Smooth muscle cell (in vitro differentiated cells): ENCODE measurements at regions not wholly inside any gene's neighbourhood (a gene's known extent, or its start where the extent isn't known, plus 50 kb on each side); places are given as distances from the start of the nearest gene placed in this dataset.

Experiments
- DNase-seq: peaks from one replicate; lab custom pipeline; 2025; ENCODE audit not compliant: unreplicated experiment; lab: John Stamatoyannopoulos, UW
- H2AFZ ChIP-seq: fragments of 200-600 bp; sonication (generic); 2 replicates; pipeline ENCODE4 v1.6.0; 2016; ENCODE audit warnings: antibody characterized with exemption, low read depth, mild to moderate bottlenecking
- H3F3A ChIP-seq: fragments of 200-600 bp; sonication (generic); 2 replicates; pipeline ENCODE4 v1.6.0; 2017; ENCODE audit warnings: antibody characterized with exemption, low read depth
- H3K27ac ChIP-seq: fragments of 200-600 bp; sonication (generic); 2 replicates; pipeline ENCODE4 v1.5.1; 2016; ENCODE audit warnings: low read depth, mild to moderate bottlenecking
- H3K27me3 ChIP-seq: fragments of 200-600 bp; sonication (generic); 2 replicates; pipeline ENCODE4 v1.6.1; 2016; ENCODE audit warnings: low read depth, mild to moderate bottlenecking
- H3K36me3 ChIP-seq: fragments of 200-600 bp; sonication (generic); 2 replicates; pipeline ENCODE4 v1.5.1; 2016; ENCODE audit warnings: low read depth
- H3K4me1 ChIP-seq: fragments of 200-600 bp; sonication (generic); 2 replicates; pipeline ENCODE4 v1.5.1; 2016; ENCODE audit warnings: low read depth
- H3K4me2 ChIP-seq: fragments of 200-600 bp; sonication (generic); 2 replicates; pipeline ENCODE4 v1.6.0; 2016; ENCODE audit warnings: mild to moderate bottlenecking
- H3K4me3 ChIP-seq: fragments of 200-600 bp; sonication (generic); 2 replicates; pipeline ENCODE4 v1.5.1; 2016; ENCODE audit warnings: mild to moderate bottlenecking
- H3K79me2 ChIP-seq: fragments of 200-600 bp; sonication (generic); 2 replicates; pipeline ENCODE4 v1.6.0; 2016; ENCODE audit warnings: low read depth, mild to moderate bottlenecking
- H3K9ac ChIP-seq: fragments of 200-600 bp; sonication (generic); 2 replicates; pipeline ENCODE4 v1.6.0; 2016; ENCODE audit warnings: low read depth
- H3K9me3 ChIP-seq: fragments of 200-600 bp; sonication (generic); replicated peaks from 2 replicates; pipeline ENCODE4 v1.5.1; 2016; ENCODE audit warnings: low read depth
- H4K20me1 ChIP-seq: fragments of 200-600 bp; sonication (generic); 2 replicates; pipeline ENCODE4 v1.6.0; 2016; ENCODE audit warnings: low read depth
- WGBS: methylation state at CpG from one replicate; pipeline ENCODE4 v1.1.7; 2016; ENCODE audit warnings: low lambda C conversion rate; 5-methylcytosine and 5-hydroxymethylcytosine counted together
- TF ChIP-seq, protein P1 (sequence below): fragments of 200-600 bp; sonication (generic); IDR thresholded peaks from 2 replicates; pipeline ENCODE4 v1.5.1; 2017; ENCODE audit warnings: borderline replicate concordance, mild to moderate bottlenecking, antibody characterized with exemption; ENCODE audit not compliant: insufficient read depth, poor library complexity, severe bottlenecking

DNA sequence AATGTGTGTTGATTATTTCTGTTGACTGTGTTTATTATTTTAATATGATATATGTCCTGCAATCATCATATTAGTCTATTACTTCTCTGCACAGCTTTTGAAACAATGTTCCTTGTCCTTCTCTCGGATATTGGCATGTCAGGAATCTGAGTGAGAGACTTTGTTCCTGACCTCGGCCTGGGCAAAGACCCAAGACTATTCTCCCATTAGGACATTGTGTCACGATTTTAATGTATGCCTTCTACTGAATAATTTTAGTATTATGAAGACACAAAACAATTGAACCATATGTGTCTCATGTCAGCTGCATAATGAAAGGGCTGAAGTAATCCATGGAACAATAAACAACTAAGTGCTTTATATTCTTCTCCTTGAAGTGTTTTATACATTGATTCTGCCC lies 580.8 kb upstream of the TENM3 start:
- H3K4me1 ChIP-seq, result no peaks in the 10 kb centered on the region
- 72% methylated on average over 3 of the region's 3 CpGs for WGBS
- no peak overlapping the region for H3K9ac ChIP-seq
- H3F3A ChIP-seq, result no peaks in the 10 kb centered on the region
- no peaks in the 10 kb centered on the region for H4K20me1 ChIP-seq
- H3K9me3 ChIP-seq, result no peaks in the 10 kb centered on the region
- no peak overlapping the region for H2AFZ ChIP-seq
- H3K27me3 ChIP-seq, result no peaks in the 10 kb centered on the region
- H3K4me3 ChIP-seq, result no peak overlapping the region
- no peak overlapping the region for H3K4me2 ChIP-seq
- H3K27ac ChIP-seq, result no peak overlapping the region
- TF ChIP-seq, protein P1, sequence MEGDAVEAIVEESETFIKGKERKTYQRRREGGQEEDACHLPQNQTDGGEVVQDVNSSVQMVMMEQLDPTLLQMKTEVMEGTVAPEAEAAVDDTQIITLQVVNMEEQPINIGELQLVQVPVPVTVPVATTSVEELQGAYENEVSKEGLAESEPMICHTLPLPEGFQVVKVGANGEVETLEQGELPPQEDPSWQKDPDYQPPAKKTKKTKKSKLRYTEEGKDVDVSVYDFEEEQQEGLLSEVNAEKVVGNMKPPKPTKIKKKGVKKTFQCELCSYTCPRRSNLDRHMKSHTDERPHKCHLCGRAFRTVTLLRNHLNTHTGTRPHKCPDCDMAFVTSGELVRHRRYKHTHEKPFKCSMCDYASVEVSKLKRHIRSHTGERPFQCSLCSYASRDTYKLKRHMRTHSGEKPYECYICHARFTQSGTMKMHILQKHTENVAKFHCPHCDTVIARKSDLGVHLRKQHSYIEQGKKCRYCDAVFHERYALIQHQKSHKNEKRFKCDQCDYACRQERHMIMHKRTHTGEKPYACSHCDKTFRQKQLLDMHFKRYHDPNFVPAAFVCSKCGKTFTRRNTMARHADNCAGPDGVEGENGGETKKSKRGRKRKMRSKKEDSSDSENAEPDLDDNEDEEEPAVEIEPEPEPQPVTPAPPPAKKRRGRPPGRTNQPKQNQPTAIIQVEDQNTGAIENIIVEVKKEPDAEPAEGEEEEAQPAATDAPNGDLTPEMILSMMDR, result no peak
- no peak for DNase-seq
- H3K36me3 ChIP-seq, result no peaks in the 10 kb centered on the region
- no peaks in the 10 kb centered on the region for H3K79me2 ChIP-seq

DNA sequence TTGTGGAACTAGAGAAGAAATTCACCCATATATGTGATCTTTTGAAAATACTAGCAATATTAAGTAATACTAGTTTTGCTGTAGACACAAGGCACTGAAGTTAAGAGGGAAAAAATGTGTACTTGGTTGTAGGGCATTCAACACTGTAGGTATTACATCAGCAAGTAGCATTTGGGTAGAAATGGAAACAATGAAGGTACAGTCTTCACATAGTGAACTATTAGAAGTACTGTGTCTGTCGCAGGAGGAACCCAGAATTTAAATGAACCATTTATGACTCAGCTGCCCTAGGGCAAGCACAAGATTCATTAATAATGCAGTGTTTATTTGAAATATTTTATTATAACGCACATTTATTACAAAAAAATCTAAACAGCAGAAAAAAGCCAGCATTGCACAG lies 572.7 kb upstream of the TENM3 start:
- no peak overlapping the region for H3K4me2 ChIP-seq
- no peaks in the 10 kb centered on the region for H3F3A ChIP-seq
- H3K4me1 ChIP-seq, result no peaks in the 10 kb centered on the region
- 76% methylated on average over 2 of the region's 2 CpGs for WGBS
- no peak for DNase-seq
- no peak overlapping the region for H2AFZ ChIP-seq
- H3K27ac ChIP-seq, result no peak overlapping the region
- no peaks in the 10 kb centered on the region for H3K79me2 ChIP-seq
- no peaks in the 10 kb centered on the region for H3K27me3 ChIP-seq
- H3K36me3 ChIP-seq, result no peaks in the 10 kb centered on the region
- no peaks in the 10 kb centered on the region for H3K9me3 ChIP-seq
- TF ChIP-seq, protein P1, result no peak
- no peak overlapping the region for H3K4me3 ChIP-seq
- H4K20me1 ChIP-seq, result no peaks in the 10 kb centered on the region
- no peak overlapping the region for H3K9ac ChIP-seq

DNA sequence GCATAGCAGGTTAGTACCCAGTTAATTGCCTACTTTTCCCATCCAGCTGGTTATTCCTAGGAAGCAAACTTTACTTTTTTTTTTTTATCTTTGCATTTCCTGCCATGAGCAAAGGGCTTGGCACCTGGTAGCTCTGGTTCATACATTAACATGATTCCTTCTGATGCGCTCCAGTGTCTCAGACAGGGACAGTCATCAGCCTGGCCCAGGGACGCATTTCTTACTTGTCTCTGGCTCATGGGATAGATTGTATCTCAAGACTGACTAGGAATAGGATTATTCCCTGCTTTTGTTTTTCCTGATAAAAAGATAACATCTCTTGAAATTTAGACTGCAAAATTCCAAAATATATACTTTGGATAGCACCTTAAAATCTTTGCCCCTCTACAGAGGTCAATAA lies 571.5 kb upstream of the TENM3 start:
- Histone ChIP-seq H3K4me2 (no peak overlapping the region), H3K9me3 (no peaks in the 10 kb centered on the region), H3K36me3 (no peaks in the 10 kb centered on the region), H3K4me3 (no peak overlapping the region), H3K27me3 (no peaks in the 10 kb centered on the region), H3K9ac (no peak overlapping the region), H3K27ac (no peak overlapping the region), H3F3A (no peaks in the 10 kb centered on the region), H3K79me2 (no peaks in the 10 kb centered on the region), H2AFZ (no peak overlapping the region), H3K4me1 (no peaks in the 10 kb centered on the region), H4K20me1 (no peaks in the 10 kb centered on the region)
- 57% methylated on average over 2 of the region's 2 CpGs for WGBS
- no peak for DNase-seq
- TF ChIP-seq, protein P1, result no peak

DNA sequence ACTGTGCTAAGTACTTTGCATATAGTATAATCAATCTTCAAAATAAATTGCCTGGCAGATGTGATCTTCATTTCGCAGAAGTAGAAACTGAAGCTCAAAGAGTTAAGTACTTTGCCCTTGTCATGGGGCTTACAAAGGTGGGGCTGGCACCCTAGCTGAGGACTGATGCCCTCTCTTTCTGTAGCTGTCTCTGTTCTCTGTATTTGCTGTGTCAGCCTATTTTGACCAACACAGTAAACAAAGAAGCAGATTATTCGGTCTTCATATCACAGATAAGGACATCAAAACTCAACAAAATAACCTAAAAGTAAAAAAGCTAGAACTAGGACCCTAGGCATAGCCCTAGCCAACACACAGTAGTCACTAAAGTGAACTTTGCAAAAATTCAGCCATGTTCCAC lies 570.5 kb upstream of the TENM3 start:
- H3K36me3 ChIP-seq, result no peaks in the 10 kb centered on the region
- H3K9me3 ChIP-seq, result no peaks in the 10 kb centered on the region
- no peak overlapping the region for H3K27ac ChIP-seq
- H3K79me2 ChIP-seq, result no peaks in the 10 kb centered on the region
- H3K4me3 ChIP-seq, result no peak overlapping the region
- no peaks in the 10 kb centered on the region for H4K20me1 ChIP-seq
- H3K4me2 ChIP-seq, result no peak overlapping the region
- no peaks in the 10 kb centered on the region for H3K4me1 ChIP-seq
- TF ChIP-seq, protein P1, result no peak
- WGBS, result 95% methylated on average over 2 of the region's 2 CpGs
- DNase-seq, result no peak
- H3K9ac ChIP-seq, result no peak overlapping the region
- no peaks in the 10 kb centered on the region for H3K27me3 ChIP-seq
- H2AFZ ChIP-seq, result no peak overlapping the region
- no peaks in the 10 kb centered on the region for H3F3A ChIP-seq
